ENCODE measurements at regions not wholly inside any gene's neighbourhood (a gene's known extent, or its start where the extent isn't known, plus 50 kb on each side); places are given as distances from the start of the nearest gene placed in this dataset.

- TF ChIP-seq CTCF (IDR thresholded peaks at IDR 0.05 in 2 of 3, conservative IDR thresholded peaks at IDR 0.05 in 1 of 3; ENCODE audit: control insufficient read depth in 2 of 3, extremely low read depth in 1 of 3, insufficient read depth in 1 of 3, low read depth in 3 of 3, low read length in 3 of 3) (no peak), SIN3A (IDR thresholded peaks at IDR 0.05; ENCODE audit: low read depth, low read length) (no peak), EZH2 (IDR thresholded peaks at IDR 0.05; ENCODE audit: borderline replicate concordance, control insufficient read depth, low read depth, low read length) (no peak), MXI1 (IDR thresholded peaks at IDR 0.05; ENCODE audit: low read depth, low read length) (no peak), HDAC2 (IDR thresholded peaks at IDR 0.05) (no peak), ELK1 (IDR thresholded peaks at IDR 0.05; ENCODE audit: low read depth, low read length) (no peak), CREB1 (IDR thresholded peaks at IDR 0.05; ENCODE audit: low read depth) (no peak), POLR2AphosphoS5 (IDR thresholded peaks at IDR 0.05; ENCODE audit: low read length) (no peak)
Measured at GRCh38 chr4:106565727-106566126, 197.1 kb upstream of the GIMD1 start.
